HEK293 (cell line): ENCODE measurements at regions not wholly inside any gene's neighbourhood (a gene's known extent, or its start where the extent isn't known, plus 50 kb on each side); places are given as distances from the start of the nearest gene placed in this dataset.

Source experiments
- KLF10 ChIP-seq: fragments of 450-650 bp; IDR thresholded peaks from 2 replicates; pipeline ENCODE4 v1.5.1; 2018; ENCODE audit warnings: missing biosample characterization, mild to moderate bottlenecking, missing genetic modification characterization
- ZNF560 ChIP-seq: fragments of 450-650 bp; formaldehyde crosslinking; IDR thresholded peaks from 2 replicates; pipeline ENCODE4 v1.5.1; 2017; ENCODE audit warnings: missing biosample characterization, missing genetic modification characterization, borderline replicate concordance
- TF ChIP-seq, protein P1 (sequence below): fragments of 450-650 bp; formaldehyde crosslinking; IDR thresholded peaks from 2 replicates; pipeline ENCODE4 v1.5.1; 2016; ENCODE audit warnings: missing biosample characterization, missing genetic modification characterization

DNA sequence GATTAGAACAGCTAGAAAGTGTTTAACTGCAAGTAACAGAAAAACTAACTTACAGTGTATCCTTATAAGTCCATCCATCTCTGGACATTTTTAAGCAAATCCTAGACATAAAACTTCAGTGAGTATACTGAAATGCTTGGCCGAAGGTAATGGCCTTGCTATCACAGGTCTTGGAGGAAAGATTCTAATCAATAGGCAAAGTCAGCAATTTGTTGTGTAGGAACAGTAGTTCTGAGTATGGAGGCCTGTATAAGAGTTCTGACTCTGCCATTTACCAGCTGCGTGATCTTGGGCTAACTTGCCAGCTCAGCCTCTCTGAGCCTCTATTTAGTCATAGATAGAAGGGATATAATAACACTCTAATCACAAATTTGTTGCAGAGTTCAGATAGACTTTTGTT, 328.1 kb downstream of the IL20RB start:
- TF ChIP-seq KLF10 (no peak), ZNF560 (no peak)
- TF ChIP-seq, protein P1, sequence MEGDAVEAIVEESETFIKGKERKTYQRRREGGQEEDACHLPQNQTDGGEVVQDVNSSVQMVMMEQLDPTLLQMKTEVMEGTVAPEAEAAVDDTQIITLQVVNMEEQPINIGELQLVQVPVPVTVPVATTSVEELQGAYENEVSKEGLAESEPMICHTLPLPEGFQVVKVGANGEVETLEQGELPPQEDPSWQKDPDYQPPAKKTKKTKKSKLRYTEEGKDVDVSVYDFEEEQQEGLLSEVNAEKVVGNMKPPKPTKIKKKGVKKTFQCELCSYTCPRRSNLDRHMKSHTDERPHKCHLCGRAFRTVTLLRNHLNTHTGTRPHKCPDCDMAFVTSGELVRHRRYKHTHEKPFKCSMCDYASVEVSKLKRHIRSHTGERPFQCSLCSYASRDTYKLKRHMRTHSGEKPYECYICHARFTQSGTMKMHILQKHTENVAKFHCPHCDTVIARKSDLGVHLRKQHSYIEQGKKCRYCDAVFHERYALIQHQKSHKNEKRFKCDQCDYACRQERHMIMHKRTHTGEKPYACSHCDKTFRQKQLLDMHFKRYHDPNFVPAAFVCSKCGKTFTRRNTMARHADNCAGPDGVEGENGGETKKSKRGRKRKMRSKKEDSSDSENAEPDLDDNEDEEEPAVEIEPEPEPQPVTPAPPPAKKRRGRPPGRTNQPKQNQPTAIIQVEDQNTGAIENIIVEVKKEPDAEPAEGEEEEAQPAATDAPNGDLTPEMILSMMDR (tag by site-specific recombination) = no peak
